ENCODE measurements at regions not wholly inside any gene's neighbourhood (a gene's known extent, or its start where the extent isn't known, plus 50 kb on each side); places are given as distances from the start of the nearest gene placed in this dataset.

DNA sequence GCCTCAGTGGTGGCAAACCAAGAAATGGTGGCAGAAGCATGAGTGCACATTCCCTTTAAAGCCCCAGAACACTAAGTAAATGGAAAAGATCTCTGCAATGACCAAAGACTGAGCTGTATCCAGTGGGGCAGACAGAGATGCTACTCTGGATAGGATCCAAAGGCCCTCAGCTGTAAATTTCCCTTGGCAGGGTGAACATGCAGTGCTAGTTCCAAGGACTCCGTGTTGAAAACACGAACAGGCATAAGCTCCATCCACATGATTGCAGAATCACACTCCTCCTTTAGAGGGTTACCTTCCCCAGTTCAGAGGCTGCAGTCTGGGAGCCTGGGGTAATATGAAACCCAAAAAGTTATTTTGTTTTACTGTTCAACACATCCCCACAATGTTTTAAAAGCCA lies 98.6 kb upstream of the KLF7 start:
- Histone ChIP-seq H3K36me3 (ENCODE audit: insufficient read depth, low read length) (no peaks in the 10 kb centered on the region), H3K79me2 (ENCODE audit: insufficient read depth, low read length) (no peaks in the 10 kb centered on the region), H4K20me1 (ENCODE audit: insufficient read depth, low read length) (no peaks in the 10 kb centered on the region), H3K27ac (ENCODE audit: low read depth, low read length) (no peak overlapping the region), H3K4me3 (ENCODE audit: insufficient read depth, low read length) (no peak overlapping the region), H2AFZ (ENCODE audit: low read length) (no peak overlapping the region), H3K27me3 (ENCODE audit: insufficient read depth, low read length) (no peaks in the 10 kb centered on the region), H3K4me1 (ENCODE audit: insufficient read depth, low read length) (peaks cover 15% of the 10 kb centered on the region), H3K9me3 (ENCODE audit: low read depth, low read length) (no peaks in the 10 kb centered on the region), H3K4me2 (ENCODE audit: insufficient read depth, low read length) (no peak overlapping the region)
- no peak for TF ChIP-seq CTCF (IDR thresholded peaks at IDR 0.05; ENCODE audit: extremely low read depth, low read depth, low read length)
- DNase-seq (ENCODE audit: insufficient read length, low spot score, missing footprints) = no peak

- no peak for TF ChIP-seq CTCF (IDR thresholded peaks at IDR 0.05; ENCODE audit: extremely low read depth, low read depth, low read length)
- no peaks in the 10 kb centered on the region for H3K79me2 ChIP-seq (ENCODE audit: insufficient read depth, low read length)
These were observed 99.6 kb upstream of the KLF7 start for GRCh38 chr2:207265332-207265731.

GRCh38 chr2:207265869-207266268 lies 100.1 kb upstream of the KLF7 start:
- Histone ChIP-seq H4K20me1 (ENCODE audit: insufficient read depth, low read length) (no peaks in the 10 kb centered on the region), H3K4me2 (ENCODE audit: insufficient read depth, low read length) (no peak overlapping the region), H3K27ac (ENCODE audit: low read depth, low read length) (no peak overlapping the region), H3K36me3 (ENCODE audit: insufficient read depth, low read length) (no peaks in the 10 kb centered on the region), H2AFZ (ENCODE audit: low read length) (no peak overlapping the region), H3K79me2 (ENCODE audit: insufficient read depth, low read length) (no peaks in the 10 kb centered on the region), H3K27me3 (ENCODE audit: insufficient read depth, low read length) (no peaks in the 10 kb centered on the region), H3K4me1 (ENCODE audit: insufficient read depth, low read length) (peaks cover 3% of the 10 kb centered on the region), H3K9me3 (ENCODE audit: low read depth, low read length) (no peaks in the 10 kb centered on the region), H3K4me3 (ENCODE audit: insufficient read depth, low read length) (no peak overlapping the region)
- TF ChIP-seq CTCF (IDR thresholded peaks at IDR 0.05; ENCODE audit: extremely low read depth, low read depth, low read length) = no peak
- no peak for DNase-seq (ENCODE audit: insufficient read length, low spot score, missing footprints)

More at GRCh38 chr2:207265332-207265731, 99.6 kb upstream of the KLF7 start:
- H3K27ac ChIP-seq (ENCODE audit: low read depth, low read length) = no peak overlapping the region
- H3K9me3 ChIP-seq (ENCODE audit: low read depth, low read length) = no peaks in the 10 kb centered on the region
- H4K20me1 ChIP-seq (ENCODE audit: insufficient read depth, low read length) = no peaks in the 10 kb centered on the region
- H3K36me3 ChIP-seq (ENCODE audit: insufficient read depth, low read length) = no peaks in the 10 kb centered on the region
- H2AFZ ChIP-seq (ENCODE audit: low read length) = no peak overlapping the region
- no peak overlapping the region for H3K4me3 ChIP-seq (ENCODE audit: insufficient read depth, low read length)
- H3K4me2 ChIP-seq (ENCODE audit: insufficient read depth, low read length) = no peak overlapping the region
- H3K27me3 ChIP-seq (ENCODE audit: insufficient read depth, low read length) = no peaks in the 10 kb centered on the region
- H3K4me1 ChIP-seq (ENCODE audit: insufficient read depth, low read length) = peaks cover 4% of the 10 kb centered on the region
- DNase-seq (ENCODE audit: insufficient read length, low spot score, missing footprints) = no peak

DNA sequence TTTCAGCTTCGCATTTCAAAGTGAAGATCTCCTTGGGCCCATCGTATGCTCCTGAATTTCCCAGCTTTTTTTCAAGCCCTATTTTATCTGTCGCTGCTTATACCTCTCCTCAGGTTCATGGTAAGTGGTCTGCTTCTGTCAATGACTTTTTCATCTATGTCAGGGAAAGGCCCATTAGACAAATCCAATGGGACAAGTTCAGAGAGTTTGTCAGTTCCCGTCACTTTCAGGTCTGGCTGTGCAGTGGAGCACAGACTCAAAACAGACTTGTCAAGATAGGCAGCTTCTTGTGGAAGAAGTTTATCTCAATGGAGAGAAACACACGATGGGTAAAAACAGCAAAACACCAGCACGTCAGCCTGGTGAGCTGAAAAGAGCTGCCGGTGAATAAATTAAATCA lies 100.9 kb upstream of the KLF7 start:
- Histone ChIP-seq H3K9me3 (ENCODE audit: low read depth, low read length) (no peaks in the 10 kb centered on the region), H3K79me2 (ENCODE audit: insufficient read depth, low read length) (no peaks in the 10 kb centered on the region), H3K4me2 (ENCODE audit: insufficient read depth, low read length) (no peak overlapping the region), H3K4me1 (ENCODE audit: insufficient read depth, low read length) (no peaks in the 10 kb centered on the region), H4K20me1 (ENCODE audit: insufficient read depth, low read length) (no peaks in the 10 kb centered on the region), H3K36me3 (ENCODE audit: insufficient read depth, low read length) (no peaks in the 10 kb centered on the region), H2AFZ (ENCODE audit: low read length) (no peak overlapping the region), H3K27ac (ENCODE audit: low read depth, low read length) (no peak overlapping the region), H3K4me3 (ENCODE audit: insufficient read depth, low read length) (no peak overlapping the region), H3K27me3 (ENCODE audit: insufficient read depth, low read length) (no peaks in the 10 kb centered on the region)
- no peak for TF ChIP-seq CTCF (IDR thresholded peaks at IDR 0.05; ENCODE audit: extremely low read depth, low read depth, low read length)
- no peak for DNase-seq (ENCODE audit: insufficient read length, low spot score, missing footprints)

All from osteoblast (primary cell).